ENCODE measurements at regions not wholly inside any gene's neighbourhood (a gene's known extent, or its start where the extent isn't known, plus 50 kb on each side); places are given as distances from the start of the nearest gene placed in this dataset.
"Not testable (repeated sequence)": the region's sequence is repeated elsewhere in the genome, so short reads cannot be mapped to it uniquely, and the experiment has no call there.

DNA sequence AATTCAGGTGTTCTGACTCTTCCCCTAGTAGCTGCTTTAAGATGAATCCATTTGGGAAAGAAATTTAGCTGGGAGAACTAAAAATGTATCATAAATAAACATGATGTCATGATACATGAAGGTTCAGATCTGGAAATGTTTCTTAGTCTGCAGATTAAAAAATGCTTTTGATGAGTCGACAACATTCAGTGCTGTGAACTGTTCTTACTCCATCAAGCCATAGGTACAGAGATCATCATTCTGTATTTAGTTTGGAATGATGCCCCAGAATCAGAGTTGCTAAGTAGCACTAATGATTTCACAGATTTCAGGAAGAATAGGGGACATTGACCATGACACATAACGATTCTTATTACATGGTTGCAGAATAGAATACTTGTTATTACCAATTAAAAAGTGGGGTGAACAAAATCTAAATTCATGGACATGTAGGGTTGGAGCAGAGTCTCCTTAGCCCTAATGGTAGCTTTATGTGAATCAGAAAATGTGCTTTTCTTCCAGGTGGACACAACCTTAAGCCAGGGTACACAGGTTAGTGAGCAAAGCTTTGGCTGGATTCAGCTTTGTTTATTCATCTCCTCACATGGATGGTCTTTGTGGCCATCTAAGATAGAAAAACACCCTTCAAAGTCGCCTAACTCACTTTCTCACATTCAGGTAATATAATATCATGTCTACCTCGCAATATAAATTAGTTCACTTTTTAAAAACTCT is 205.4 kb upstream of the SEL1L start:
- no peak for DNase-seq

- DNase-seq = peak in 2 of 56 donors; percentile 1 to 2
Measured at GRCh38 chr14:81743605-81744004, 210.0 kb upstream of the SEL1L start.

DNA sequence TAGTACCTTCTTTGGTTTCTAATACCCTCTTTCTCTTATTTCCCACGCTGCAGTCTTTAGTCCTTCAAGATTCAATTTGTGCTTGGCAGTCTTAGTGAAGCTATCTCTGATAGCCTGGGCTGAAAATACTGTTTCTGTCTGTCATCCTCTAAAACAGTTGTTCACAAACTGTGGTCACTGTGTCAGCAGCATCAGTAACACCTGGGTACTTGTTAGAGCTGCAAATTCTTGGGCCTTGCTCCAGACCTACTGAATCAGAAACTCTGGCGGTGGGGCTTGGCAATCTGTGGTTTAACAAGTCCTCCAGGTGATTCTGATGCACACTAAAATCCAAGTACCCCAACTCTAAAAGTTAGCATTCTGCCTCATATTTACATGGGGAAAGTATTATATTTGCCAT is 217.5 kb upstream of the SEL1L start:
- no peak for DNase-seq

DNA sequence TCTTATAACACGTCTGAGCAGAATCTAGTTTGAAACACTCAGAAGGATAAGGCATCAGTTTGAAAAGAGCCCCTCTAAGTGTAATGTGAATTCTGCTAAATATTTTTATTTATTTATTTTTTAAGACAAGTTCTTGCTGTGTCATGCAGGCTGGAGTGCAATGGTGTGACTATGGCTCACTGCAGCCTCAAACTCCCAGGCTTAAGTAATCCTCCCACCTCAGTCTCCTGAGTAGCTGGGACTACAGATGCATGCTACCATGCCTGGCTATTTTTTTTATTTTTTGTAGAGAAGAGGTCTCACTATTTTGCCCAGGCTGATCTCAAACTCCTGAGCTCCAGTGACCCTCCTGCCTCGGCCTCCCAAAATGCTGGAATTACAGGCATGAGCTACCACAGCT is 225.9 kb upstream of the SEL1L start:
- no peak for DNase-seq

DNA sequence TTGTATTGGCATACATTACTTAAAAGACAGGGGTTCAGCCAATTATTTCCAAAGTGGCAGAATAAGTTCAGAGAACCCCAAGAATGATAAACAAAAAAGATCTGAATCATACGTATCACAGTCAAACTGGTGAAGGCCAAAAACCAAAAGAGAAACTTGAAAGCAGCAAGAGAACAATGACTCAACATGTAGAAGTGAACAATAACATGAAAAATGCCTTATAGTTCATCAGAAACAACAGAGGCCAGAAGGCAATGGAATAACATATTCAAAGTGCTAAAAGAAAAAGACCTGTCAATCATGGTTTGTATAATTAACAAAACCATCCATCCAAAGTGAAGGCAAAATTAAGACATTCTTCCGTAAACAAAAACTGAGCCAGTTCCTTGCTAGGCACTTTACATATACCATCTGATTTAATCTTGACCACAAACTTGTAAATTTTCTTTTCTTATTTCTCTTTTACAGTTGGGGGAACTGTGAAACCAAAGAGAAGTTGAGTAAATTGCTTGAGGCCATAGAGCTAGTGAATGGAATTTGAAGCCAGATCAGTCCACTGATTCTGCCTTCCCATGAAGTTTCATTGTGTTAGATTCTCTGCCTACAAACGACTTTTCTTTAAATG is 232.1 kb upstream of the SEL1L start:
- no peak for DNase-seq

DNA sequence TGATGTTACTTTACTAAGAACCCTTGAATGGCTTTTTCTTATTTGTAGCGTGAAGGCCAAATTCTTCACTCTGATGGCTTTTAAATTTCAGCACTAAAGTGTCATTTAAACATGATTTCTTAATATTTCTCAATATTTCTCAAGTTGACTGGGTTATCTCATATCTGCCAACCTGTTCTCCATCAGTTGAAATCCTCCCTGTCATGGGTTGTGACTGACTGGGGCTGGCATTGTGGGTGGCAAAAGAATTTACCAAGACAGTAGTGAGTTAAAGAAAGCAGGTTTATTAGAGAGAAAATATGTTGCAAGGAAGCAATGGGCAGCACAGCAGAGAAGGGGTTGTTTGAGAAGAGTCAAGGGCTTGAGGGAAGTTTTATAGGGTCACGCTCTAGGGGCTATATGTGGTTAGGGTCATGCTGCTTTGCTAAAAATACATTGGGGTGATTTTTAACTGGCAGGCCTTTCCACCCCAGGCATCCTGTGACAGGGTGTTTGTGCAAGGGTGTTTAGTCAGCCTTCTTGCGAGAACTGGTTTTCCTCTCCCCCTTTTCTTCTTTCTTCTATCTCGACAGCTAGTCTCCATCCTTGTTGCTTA is 232.8 kb upstream of the SEL1L start:
- DNase-seq = no peak

DNA sequence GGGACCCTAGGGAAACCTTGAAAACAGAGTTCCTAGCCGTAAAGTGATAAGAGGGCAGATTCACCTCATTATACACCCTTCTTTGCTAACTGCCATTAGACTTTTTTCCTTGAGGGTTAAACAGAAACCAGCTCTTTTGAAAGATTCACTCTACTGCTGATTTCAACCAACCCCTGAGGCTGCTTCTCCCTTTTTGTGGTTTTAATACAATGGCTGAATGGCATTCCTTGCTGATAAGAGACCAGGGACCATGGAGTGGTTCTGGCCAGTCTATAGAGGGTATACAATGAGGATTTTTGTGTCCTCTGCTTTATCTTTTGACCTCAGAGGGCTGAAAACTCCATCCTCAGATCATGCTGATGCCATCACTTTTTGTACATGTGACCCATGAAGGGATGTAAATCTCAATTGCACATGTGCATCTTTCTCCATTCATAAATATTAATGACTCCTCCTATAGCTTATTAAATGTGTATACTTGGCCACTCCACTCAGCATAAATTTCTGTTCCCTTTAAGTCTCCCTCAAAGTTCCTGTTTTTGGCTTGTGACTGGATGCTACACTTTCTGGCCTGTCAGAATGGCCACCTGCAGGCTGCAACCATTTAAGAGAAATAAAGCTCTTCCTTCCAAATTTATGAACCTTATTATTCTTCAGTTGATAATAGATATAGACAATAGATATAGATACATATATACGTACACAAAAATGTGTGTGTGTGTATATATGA is 233.8 kb upstream of the SEL1L start:
- DNase-seq = no peak

DNA sequence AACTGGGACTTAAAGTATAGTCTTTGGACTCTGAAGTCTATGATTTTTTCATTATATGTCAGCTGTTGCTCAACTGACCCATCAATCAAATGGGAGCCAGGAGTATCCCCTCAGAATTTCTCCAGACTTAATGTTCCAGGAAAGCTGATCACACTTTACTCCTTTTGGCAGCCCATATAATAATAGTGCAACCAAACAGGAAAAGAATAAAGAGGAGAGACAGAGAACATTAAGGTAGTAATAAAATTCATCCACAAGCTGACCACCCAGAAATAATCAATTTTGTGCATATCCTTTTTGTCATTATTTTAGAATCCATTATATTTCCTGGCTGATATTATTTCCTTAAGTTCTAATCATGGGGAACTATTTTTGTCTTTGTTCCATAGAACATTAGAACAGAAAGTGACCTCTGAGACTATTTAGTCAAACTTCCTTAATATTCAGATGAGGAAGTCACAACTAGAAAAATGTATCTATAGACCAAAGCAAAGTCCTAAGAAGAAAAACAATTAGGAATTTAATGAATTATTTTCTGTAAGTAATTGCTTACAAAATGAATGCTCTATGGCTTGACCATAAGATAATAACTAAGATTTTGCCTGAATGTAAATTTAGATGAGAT is 238.1 kb upstream of the SEL1L start:
- no peak for DNase-seq

GRCh38 chr14:81772381-81772780 is 238.7 kb upstream of the SEL1L start:
- no peak for DNase-seq

DNA sequence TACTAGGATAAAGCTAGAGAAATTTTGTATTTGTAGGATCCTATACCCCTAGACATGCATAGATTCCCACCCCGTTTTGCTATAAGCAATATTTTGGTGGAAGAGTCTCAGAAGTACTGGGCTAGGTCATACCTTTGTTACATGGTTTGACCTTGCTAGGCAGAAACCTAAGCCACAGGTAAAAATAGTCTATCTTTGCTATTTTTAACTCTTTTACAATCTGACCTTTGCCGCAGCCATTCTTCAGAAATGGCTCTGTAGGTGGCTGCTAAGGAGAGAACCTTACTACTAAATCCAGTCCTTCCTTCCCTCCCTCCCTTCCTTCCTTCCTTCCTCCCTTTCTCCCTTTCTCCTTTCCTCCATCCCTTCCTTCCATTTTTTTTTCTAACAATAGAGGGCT is 242.9 kb upstream of the SEL1L start:
- DNase-seq = no peak

GRCh38 chr14:81781798-81782197 is 248.1 kb upstream of the SEL1L start:
- DNase-seq = not testable (repeated sequence)

DNA sequence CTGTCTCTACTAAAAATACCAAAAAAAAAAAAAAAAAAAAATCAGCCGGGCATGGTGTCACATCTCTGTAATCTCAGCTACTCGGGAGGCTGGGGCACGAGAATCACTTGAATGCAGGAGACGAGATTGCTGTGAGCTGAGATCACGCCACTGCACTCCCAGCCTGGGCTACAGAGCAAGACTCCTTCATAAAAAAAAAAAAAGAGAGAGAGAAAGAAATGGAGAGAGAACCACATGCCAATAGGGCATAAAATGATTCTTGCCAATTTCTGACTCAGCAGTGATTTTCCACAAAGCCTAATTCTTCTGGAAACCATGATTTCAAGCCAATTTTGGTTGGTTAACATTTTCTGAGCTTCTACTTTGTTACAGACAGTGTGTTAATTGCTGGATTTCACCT is 250.4 kb upstream of the SEL1L start:
- DNase-seq = no peak

DNA sequence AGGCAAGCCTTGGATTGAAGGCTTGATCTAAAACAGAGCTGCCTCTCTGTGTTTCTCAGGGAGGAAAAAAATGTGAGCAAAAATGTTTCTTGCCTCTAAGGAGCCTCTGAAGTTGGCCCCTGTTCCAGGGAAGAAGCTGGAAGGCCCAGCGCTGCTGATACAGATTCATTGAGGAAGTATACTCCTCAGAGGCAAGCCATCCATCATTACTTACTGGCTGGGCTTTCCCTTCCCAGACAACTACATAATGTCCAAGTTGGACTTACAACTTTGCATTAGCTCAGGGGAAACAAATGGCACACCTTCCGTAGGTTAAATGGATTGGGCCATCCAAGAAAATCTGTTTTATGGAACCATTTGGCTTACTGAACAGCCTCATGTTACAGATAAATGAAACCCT is 263.7 kb upstream of the SEL1L start:
- no peak for DNase-seq

GRCh38 chr14:81801921-81802320 is 268.3 kb upstream of the SEL1L start:
- no peak for DNase-seq

GRCh38 chr14:81802341-81802740 is 268.7 kb upstream of the SEL1L start:
- DNase-seq = no peak

DNA sequence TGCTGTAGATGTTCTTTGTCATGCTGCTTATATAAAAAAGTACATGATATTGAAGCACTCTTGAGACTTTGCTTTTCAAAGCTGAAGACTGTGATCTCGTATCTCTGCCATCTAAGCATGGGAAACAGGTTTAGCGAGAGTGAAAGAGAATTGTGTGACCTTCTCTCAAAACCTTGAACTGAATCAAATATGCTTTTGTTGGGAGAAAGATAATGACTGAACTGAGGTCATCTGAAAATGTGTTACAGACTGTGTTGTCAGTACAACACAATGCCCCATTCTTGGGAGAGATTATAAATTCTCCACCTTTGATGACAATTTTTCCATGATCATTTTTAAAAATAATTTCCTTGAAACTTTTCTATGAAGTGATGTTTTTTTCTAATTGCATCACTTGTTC is 272.1 kb upstream of the SEL1L start:
- DNase-seq = no peak

DNA sequence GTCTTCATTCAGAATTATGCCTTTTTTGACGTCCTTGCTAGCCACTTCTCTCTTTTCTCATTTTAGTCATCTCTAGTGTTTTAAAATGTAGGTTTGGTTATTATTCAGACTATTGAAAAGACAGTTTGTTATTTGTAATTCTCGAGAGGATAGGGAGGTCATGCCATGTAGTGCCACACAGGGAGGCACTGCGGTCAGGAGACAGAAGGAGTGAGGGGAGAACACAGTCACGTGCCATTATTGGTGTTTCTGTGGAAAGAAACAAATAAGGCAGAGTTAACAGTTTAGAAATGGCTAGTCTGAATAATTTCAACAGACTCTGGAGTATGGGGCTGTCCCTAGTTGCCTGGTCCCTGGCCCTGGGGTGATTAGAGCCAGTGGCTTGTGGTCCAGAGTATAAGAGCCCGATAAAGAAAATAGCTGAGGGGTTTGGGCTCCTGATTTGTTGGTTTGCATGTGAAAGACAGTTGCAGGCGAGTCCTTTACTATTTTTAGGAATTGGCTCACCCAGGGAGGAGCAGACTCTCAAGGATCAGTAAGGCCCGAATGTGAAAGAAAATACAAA is 278.1 kb upstream of the SEL1L start:
- no peak for DNase-seq

- DNase-seq = no peak
Measured at GRCh38 chr14:81818271-81818670, 284.6 kb upstream of the SEL1L start.

DNA sequence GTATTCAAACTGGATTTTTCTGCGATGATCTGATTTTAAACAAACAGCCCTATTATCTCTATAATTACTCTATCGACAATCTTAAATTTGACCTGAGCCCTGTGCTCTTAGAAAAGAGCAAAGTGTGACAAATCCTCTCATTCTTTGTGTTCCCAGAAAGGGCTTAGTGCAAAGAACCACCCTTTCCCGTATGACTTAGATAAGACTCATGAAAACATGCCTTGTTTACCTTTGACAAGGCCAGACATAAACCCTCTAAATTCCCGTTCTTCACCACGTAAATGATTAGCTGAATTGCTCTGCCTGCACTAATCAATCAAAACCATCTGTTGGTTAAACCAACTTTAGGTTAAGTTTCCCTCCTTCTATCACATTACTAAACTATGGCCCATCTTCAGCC is 285.7 kb upstream of the SEL1L start:
- no peak for DNase-seq

DNA sequence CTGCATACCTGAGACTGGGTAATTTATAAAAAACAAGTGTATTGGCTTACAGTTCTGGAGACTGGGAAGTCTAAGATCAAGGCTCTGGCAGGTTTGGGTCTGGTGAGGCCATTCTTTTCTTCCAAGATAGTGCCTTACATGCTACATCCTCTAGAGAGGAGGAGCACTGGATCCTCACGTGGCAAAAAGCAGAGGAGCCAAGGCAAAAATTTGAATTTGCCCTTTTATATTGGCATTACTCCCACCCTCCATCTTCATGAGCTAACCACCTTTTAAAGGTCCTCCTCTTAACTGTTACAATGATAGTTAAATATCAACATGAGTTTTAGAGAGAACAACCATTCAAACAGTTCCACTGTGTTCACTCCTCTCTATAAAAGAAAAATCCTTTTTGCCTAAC is 286.3 kb upstream of the SEL1L start:
- DNase-seq = no peak

- DNase-seq = no peak
Measured at GRCh38 chr14:81826081-81826480, 292.4 kb upstream of the SEL1L start.

DNA sequence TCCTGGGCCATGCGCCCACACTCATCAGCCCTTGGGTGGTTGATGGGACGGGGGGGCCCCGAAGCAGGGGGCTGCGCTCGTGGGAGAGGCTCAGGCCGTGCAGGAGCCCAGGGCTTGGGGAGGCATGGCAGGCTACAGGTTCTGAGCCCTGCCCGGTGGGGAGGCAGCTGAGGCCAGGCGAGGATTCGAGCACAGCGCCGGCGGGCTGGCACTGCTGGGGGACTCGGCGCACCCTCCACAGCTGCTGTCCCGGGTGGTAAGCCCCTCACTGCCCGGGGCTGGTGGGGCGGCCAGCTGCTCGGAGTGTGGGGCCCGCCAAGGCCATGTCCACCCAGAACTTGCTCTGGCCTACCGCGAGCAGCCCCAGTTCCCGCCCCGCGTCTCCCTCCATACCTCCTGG is 295.8 kb upstream of the SEL1L start:
- no peak for DNase-seq

Data from amygdala (tissue), 56 donors.